Testis (tissue), 2 donors: ENCODE measurements at regions not wholly inside any gene's neighbourhood (a gene's known extent, or its start where the extent isn't known, plus 50 kb on each side); places are given as distances from the start of the nearest gene placed in this dataset.
"Not testable (repeated sequence)": the region's sequence is repeated elsewhere in the genome, so short reads cannot be mapped to it uniquely, and the experiment has no call there.

Source experiments
- DNase-seq: peaks from one replicate; pipeline ENCODE4 v3.0.0-alpha.2; 2019
- H3K27ac ChIP-seq, 2 donors: fragments of 200-600 bp; sonication (generic); one replicate each; pipeline ENCODE4 v1.5.1; 2019
- H3K27me3 ChIP-seq: fragments of 200-600 bp; sonication (generic); one replicate; pipeline ENCODE4 v1.5.1; 2019
- H3K36me3 ChIP-seq: fragments of 200-600 bp; sonication (generic); one replicate; pipeline ENCODE4 v1.5.1; 2017; ENCODE audit warnings: low read depth; ENCODE audit errors: missing control alignments
- H3K4me1 ChIP-seq: fragments of 200-600 bp; sonication (generic); one replicate; pipeline ENCODE4 v1.5.1; 2019
- H3K4me3 ChIP-seq, 2 donors: fragments of 200-600 bp; sonication (generic); one replicate each; pipeline ENCODE4 v1.5.1; 2017 to 2019
- H3K9me3 ChIP-seq: fragments of 200-600 bp; sonication (generic); one replicate; pipeline ENCODE4 v1.5.1; 2017
- CTCF ChIP-seq, 3 experiments: fragments of 450-650 bp in 2 of 3; fragments of 200-600 bp in 1 of 3; sonication (generic) in 1 of 3; IDR thresholded peaks; one replicate each; pipeline ENCODE4 v1.5.1; 2016 to 2019; ENCODE audit warnings: antibody characterized with exemption in 3 of 3, mild to moderate bottlenecking in 2 of 3, moderate library complexity in 1 of 3
- POLR2A ChIP-seq: fragments of 450-650 bp; IDR thresholded peaks from one replicate; pipeline ENCODE4 v1.6.1; 2017; ENCODE audit warnings: antibody characterized with exemption, mild to moderate bottlenecking, moderate library complexity
- WGBS, 2 donors: methylation state at CpG; one replicate each; pipeline ENCODE4 v1.1.5; 2018; 5-methylcytosine and 5-hydroxymethylcytosine counted together
- intact Hi-C: fragments of 100-400 bp; cut with DNase I; formaldehyde crosslinking; loops from one replicate; pipeline ENCODE4 v1.15.1; 2023; ENCODE audit warnings: low total_unique reads

DNA sequence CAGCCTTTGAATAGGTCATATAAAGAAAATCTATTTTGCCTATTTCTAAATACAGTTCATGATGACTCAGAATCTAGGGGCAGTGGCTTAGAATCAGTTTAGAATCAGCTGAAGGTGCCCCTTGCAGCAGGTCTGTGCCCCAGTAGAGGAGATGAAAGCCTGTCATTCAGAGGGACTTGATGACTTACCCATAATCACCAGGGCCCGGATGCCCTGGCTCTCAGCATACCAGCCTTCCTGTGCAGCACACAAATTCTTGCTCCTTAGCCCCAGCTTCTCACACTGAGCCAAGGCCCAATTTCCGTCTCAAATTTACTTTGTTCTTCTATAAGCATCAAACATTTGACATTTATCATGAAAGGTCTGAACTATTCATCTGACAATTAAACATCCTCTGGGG, 83.2 kb upstream of the EOMES start:
- 72 to 83% methylated on average over 2 of the region's 2 CpGs for WGBS, 2 donors
- H3K27ac ChIP-seq = no peak overlapping the region
- no peaks in the 10 kb centered on the region for H3K36me3 ChIP-seq
- TF ChIP-seq POLR2A = no peak
- no peak for TF ChIP-seq CTCF (IDR thresholded peaks at IDR 0.05)
- H3K27me3 ChIP-seq = no peaks in the 10 kb centered on the region
- H3K9me3 ChIP-seq = no peaks in the 10 kb centered on the region
- intact Hi-C loops = no loop called here
- no peak for DNase-seq
- no peak overlapping the region for H3K4me3 ChIP-seq
- H3K4me1 ChIP-seq = no peaks in the 10 kb centered on the region

DNA sequence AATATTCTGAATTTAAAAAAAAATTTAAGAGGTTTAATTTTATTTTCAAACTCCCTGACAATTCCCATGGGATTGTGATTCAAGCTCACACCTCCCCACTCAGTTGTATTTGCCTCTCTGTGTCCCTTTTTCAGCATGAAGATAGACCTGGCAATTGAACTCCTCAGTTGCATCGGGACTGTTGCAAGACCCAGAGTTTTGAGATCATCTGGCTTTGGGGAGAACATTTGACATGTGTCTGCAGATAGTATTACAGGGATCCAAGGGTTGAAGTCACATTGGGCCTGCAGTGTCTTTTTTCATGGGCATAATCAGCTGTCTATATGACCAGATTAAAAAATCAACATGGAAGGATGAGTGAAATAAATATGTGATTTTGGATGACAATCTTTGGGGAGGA, 91.1 kb upstream of the EOMES start:
- DNase-seq = no peak
- no peaks in the 10 kb centered on the region for H3K4me1 ChIP-seq
- 45 to 48% methylated on average over 1 of the region's 1 CpG for WGBS, 2 donors
- TF ChIP-seq CTCF (IDR thresholded peaks at IDR 0.05) (no peak), POLR2A (no peak)
- intact Hi-C loops = no loop called here
- no peaks in the 10 kb centered on the region for H3K9me3 ChIP-seq
- no peak overlapping the region for H3K4me3 ChIP-seq
- H3K36me3 ChIP-seq = no peaks in the 10 kb centered on the region
- no peak overlapping the region for H3K27ac ChIP-seq
- no peaks in the 10 kb centered on the region for H3K27me3 ChIP-seq

DNA sequence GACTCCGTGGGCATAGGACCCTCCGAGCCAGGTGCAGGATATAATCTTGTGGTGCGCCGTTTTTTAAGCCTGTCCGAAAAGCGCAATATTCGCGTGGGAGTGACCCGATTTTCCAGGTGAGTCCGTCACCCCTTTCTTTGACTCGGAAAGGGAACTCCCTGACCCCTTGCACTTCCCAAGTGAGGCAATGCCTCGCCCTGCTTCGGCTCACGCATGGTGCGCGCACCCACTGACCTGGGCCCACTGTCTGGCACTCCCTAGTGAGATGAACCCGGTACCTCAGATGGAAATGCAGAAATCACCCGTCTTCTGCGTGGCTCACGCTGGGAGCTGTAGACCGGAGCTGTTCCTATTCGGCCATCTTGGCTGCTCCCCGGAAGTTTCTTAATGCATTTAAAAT, 99.5 kb upstream of the EOMES start:
- H3K36me3 ChIP-seq, H3K4me3 ChIP-seq, H3K27me3 ChIP-seq, H3K9me3 ChIP-seq, H3K27ac ChIP-seq, DNase-seq, intact Hi-C loops, H3K4me1 ChIP-seq: not testable (repeated sequence)
- 79 to 86% methylated on average over 7 to 23 of the region's 23 CpGs for WGBS, 2 donors

- Histone ChIP-seq H3K4me1 (no peaks in the 10 kb centered on the region), H3K27ac (no peak overlapping the region), H3K36me3 (no peaks in the 10 kb centered on the region), H3K4me3 (no peak overlapping the region), H3K27me3 (no peaks in the 10 kb centered on the region), H3K9me3 (no peaks in the 10 kb centered on the region)
- TF ChIP-seq POLR2A (no peak), CTCF (IDR thresholded peaks at IDR 0.05) (no peak)
- intact Hi-C loops = no loop called here
- no peak for DNase-seq
- 70 to 71% methylated on average over 6 of the region's 6 CpGs for WGBS, 2 donors
These were observed 102.4 kb upstream of the EOMES start for GRCh38 chr3:27824312-27825200.

GRCh38 chr3:27826448-27826847, 104.3 kb upstream of the EOMES start:
- Histone ChIP-seq H3K27ac (no peak overlapping the region), H3K4me3 (no peak overlapping the region), H3K9me3 (no peaks in the 10 kb centered on the region), H3K36me3 (no peaks in the 10 kb centered on the region), H3K4me1 (no peaks in the 10 kb centered on the region), H3K27me3 (no peaks in the 10 kb centered on the region)
- TF ChIP-seq POLR2A = no peak
- no peak for TF ChIP-seq CTCF (IDR thresholded peaks at IDR 0.05)
- DNase-seq = no peak
- intact Hi-C loops = no loop called here
